Ascending aorta (tissue), 2 donors: ENCODE measurements at regions not wholly inside any gene's neighbourhood (a gene's known extent, or its start where the extent isn't known, plus 50 kb on each side); places are given as distances from the start of the nearest gene placed in this dataset.

ENCODE experiments used
- DNase-seq, 2 donors: peaks; one replicate each; pipeline ENCODE4 v3.0.0-alpha.2; 2019; ENCODE audit warnings: low spot score in 2 of 2
- H3K27ac ChIP-seq, 2 donors: fragments of 200-600 bp; sonication (generic); one replicate each; pipeline ENCODE4 v1.5.1; 2016 to 2017; ENCODE audit warnings: mild to moderate bottlenecking in 1 of 2
- H3K27me3 ChIP-seq: fragments of 200-600 bp; sonication (generic); one replicate; pipeline ENCODE4 v1.5.1; 2017
- H3K36me3 ChIP-seq, 2 donors: fragments of 200-600 bp; sonication (generic); one replicate each; pipeline ENCODE4 v1.5.1; 2016
- H3K4me1 ChIP-seq, 2 donors: fragments of 200-600 bp; sonication (generic); one replicate each; pipeline ENCODE4 v1.5.1; 2016 to 2017; ENCODE audit warnings: mild to moderate bottlenecking in 1 of 2
- H3K4me3 ChIP-seq, 2 donors: fragments of 200-600 bp; sonication (generic); one replicate each; pipeline ENCODE4 v1.5.1; 2016 to 2017; ENCODE audit warnings: mild to moderate bottlenecking in 1 of 2
- H3K9me3 ChIP-seq, 2 donors: fragments of 200-600 bp; sonication (generic); one replicate each; pipeline ENCODE4 v1.5.1; 2016
- intact Hi-C: fragments of 100-400 bp; cut with DNase I; formaldehyde crosslinking; loops from one replicate; pipeline ENCODE4 v1.15.1; 2023
- TF ChIP-seq, protein P1 (sequence below), 3 experiments: fragments of 200-600 bp in 2 of 3; fragments of 450-650 bp in 1 of 3; sonication (generic) in 2 of 3; IDR thresholded peaks; one replicate each; pipeline ENCODE4 v1.5.1; 2016 to 2019; ENCODE audit warnings: antibody characterized with exemption in 3 of 3, mild to moderate bottlenecking in 1 of 3, moderate library complexity in 1 of 3

DNA sequence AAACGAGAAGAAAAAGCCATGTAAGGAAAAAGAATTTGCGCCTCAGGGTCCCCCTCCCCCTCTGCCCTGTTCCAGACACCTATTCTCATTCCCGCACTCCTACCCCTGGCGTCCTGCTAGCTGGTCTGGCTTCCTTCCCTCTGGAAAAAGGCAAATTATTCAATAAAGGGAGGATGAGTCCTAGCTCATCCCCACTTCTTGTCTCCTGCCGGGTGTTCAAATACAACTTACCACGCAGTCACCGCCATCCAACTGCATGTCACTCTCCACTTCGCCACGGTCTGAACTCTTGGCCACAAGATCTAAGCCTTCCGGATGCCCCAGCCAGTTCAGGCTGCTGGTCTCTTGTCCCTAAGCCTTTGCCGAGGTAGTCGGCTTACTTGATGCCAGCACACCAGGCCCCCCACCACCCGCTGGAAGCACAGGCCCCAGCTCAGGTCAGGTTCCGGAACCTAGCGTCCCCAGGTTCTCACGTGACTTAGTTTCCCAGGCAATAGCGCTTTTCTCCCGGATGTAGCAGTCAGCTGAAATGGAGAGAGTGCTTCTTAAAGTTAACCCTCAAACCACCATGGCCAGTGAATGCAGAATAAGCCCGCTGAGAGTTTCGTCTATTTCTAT, 209.6 kb upstream of the SPIN4 start:
- Histone ChIP-seq H3K4me3 (peak overlapping the region; percentile 61 to 78), H3K27me3 (no peaks in the 10 kb centered on the region), H3K36me3 (no peaks in the 10 kb centered on the region), H3K27ac (peak overlapping the region; percentile 57 to 73), H3K9me3 (no peaks in the 10 kb centered on the region), H3K4me1 (no peaks in the 10 kb centered on the region)
- intact Hi-C loops: loop anchor here (2.0 to 10.0 kb wide), 5 partner anchors 48 to 647 kb away; partner anchors contain the start of genes AMER1 and SPIN4
- peak in 1 of 2 donors; percentile 72 for DNase-seq
- TF ChIP-seq, protein P1, sequence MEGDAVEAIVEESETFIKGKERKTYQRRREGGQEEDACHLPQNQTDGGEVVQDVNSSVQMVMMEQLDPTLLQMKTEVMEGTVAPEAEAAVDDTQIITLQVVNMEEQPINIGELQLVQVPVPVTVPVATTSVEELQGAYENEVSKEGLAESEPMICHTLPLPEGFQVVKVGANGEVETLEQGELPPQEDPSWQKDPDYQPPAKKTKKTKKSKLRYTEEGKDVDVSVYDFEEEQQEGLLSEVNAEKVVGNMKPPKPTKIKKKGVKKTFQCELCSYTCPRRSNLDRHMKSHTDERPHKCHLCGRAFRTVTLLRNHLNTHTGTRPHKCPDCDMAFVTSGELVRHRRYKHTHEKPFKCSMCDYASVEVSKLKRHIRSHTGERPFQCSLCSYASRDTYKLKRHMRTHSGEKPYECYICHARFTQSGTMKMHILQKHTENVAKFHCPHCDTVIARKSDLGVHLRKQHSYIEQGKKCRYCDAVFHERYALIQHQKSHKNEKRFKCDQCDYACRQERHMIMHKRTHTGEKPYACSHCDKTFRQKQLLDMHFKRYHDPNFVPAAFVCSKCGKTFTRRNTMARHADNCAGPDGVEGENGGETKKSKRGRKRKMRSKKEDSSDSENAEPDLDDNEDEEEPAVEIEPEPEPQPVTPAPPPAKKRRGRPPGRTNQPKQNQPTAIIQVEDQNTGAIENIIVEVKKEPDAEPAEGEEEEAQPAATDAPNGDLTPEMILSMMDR (IDR thresholded peaks at IDR 0.05): no peak

DNA sequence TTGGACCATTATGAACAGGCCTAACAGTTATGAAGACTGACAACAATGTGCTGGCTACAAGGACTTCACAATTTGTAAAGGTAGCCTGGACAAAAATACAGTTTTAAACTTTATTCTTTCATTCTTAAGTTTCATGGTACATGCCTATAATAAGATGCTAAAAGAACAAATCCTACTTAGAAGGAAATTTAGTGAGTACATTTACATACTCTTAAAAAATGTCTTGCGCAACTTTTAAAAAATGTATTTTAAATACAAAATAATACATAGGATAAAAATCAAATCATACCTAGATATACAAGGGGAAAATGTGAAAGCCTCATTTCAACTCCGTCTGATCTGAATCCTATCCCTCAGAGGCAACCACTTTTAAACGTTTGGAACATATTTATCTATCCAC, 200.7 kb upstream of the SPIN4 start:
- TF ChIP-seq, protein P1 (IDR thresholded peaks at IDR 0.05): no peak

DNA sequence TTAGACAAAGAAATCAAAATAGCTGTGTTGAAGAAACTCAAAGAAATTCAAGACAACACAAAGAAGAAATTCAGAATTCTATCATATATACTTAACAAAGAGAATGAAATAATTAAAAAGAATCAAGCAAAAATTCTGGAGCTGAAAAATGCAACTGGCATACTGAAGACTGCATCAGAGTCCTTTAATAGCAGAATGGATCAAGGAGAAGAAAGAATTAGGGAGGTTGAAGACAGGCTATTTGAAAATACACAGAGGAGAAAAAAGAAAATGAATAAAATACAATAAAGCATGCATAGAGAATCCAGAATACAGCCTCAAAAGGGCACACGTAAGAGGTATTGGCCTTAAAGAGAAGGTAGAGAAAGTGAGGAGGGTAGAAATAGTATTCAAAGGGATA, 179.5 kb upstream of the SPIN4 start:
- DNase-seq: no peak
- H3K27ac ChIP-seq: no peak overlapping the region
- H3K9me3 ChIP-seq: peaks cover 3 to 21% of the 10 kb centered on the region in 2 donors
- TF ChIP-seq, protein P1 (IDR thresholded peaks at IDR 0.05): no peak
- no peaks in the 10 kb centered on the region for H3K4me1 ChIP-seq
- no peak overlapping the region for H3K4me3 ChIP-seq
- intact Hi-C loops: no loop called here
- peaks cover 0 to 4% of the 10 kb centered on the region in 2 donors for H3K36me3 ChIP-seq
- no peaks in the 10 kb centered on the region for H3K27me3 ChIP-seq

More for the DNA sequence above, 200.7 kb upstream of the SPIN4 start:
- no peak for DNase-seq
- peaks cover 19 to 48% of the 10 kb centered on the region in 2 donors for H3K9me3 ChIP-seq
- intact Hi-C loops: no loop called here
- no peak overlapping the region for H3K4me3 ChIP-seq
- no peak overlapping the region for H3K27ac ChIP-seq
- H3K36me3 ChIP-seq: no peaks in the 10 kb centered on the region
- no peaks in the 10 kb centered on the region for H3K27me3 ChIP-seq
- H3K4me1 ChIP-seq: no peaks in the 10 kb centered on the region

DNA sequence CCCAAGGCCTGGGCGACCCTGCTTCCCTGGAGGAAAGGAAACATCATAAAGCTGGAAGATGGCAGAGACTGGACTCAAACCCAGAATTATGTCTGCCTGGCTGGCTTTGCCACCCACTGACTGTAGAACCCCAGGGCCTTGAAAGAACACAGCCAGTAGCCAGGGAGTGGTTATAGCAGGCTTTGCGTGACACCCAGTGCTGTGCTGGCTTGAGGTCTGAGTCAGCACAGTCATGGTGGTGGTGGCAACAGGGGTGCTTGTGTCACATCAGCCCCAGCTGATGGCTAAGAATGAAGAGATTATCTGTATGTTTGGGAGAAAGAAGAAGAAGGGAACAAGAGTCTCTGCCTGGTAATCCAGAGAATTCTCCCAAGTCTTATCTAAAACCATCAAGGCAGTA, 178.8 kb upstream of the SPIN4 start:
- H3K27ac ChIP-seq: no peak overlapping the region
- intact Hi-C loops: no loop called here
- H3K9me3 ChIP-seq: peaks cover 0 to 14% of the 10 kb centered on the region in 2 donors
- H3K36me3 ChIP-seq: peaks cover 0 to 4% of the 10 kb centered on the region in 2 donors
- no peaks in the 10 kb centered on the region for H3K27me3 ChIP-seq
- TF ChIP-seq, protein P1 (IDR thresholded peaks at IDR 0.05): no peak
- no peak overlapping the region for H3K4me3 ChIP-seq
- no peaks in the 10 kb centered on the region for H3K4me1 ChIP-seq
- DNase-seq: no peak

DNA sequence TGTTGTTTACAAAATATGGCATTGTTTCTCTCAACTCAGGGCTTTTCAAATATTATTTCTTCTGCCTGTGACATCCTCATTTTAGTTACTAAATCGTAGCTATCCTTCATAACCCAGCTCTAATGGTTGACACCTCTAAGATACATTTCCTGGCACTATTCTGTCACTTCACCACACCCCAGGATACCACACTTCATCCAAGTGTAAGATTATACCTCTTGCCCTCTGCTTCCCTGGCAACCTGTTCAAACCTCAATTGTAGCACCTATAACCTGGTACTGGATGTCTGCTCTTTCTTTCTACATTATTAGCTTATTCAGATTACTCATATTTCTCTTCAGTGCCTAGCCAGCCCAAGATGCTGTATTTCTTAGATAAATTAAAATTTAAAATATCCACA, 175.7 kb upstream of the SPIN4 start:
- no peaks in the 10 kb centered on the region for H3K27me3 ChIP-seq
- no peak overlapping the region for H3K27ac ChIP-seq
- H3K36me3 ChIP-seq: peaks cover 0 to 4% of the 10 kb centered on the region in 2 donors
- H3K9me3 ChIP-seq: peaks cover 0 to 12% of the 10 kb centered on the region in 2 donors
- H3K4me3 ChIP-seq: no peak overlapping the region
- intact Hi-C loops: no loop called here
- H3K4me1 ChIP-seq: no peaks in the 10 kb centered on the region
- TF ChIP-seq, protein P1 (IDR thresholded peaks at IDR 0.05): no peak
- DNase-seq: no peak
